ENCODE measurements at regions not wholly inside any gene's neighbourhood (a gene's known extent, or its start where the extent isn't known, plus 50 kb on each side); places are given as distances from the start of the nearest gene placed in this dataset.

DNA sequence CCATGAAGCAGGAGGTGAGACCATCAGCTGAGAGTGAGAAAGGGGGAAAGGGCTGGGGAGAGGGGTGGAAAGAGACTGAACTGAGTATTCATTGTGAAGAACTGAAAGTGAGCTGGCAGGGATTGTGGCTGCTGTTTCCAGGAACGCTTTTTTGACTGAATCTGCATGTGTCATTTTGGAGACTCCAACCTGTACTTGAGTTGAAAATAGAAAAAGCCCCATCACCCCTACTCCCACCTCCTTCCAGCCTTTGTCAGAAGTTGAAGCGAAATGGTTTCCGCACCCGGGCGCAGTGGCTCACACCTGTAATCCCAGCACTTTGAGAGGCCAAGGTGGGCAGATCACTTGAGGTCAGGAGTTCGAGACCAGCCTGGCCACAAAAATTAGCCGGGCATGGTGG, 128.0 kb upstream of the GPR12 start:
- CTCF ChIA-PET, result interaction anchor here (1.3 kb wide), 1 partner anchor 16 kb away, joined by 3 read pairs; no protein-coding TSS in a partner anchor
- RAD21 ChIA-PET (ENCODE audit: unreplicated experiment), result no interaction called here
- Histone ChIP-seq H3K27me3 (replicated peaks in 1 of 2; ENCODE audit: control insufficient read depth in 2 of 2, insufficient read depth in 2 of 2, low read length in 1 of 2) (no peaks in the 10 kb centered on the region; a peak in 2 of 4 replicates), H2AFZ (ENCODE audit: control insufficient read depth, low read depth, low read length) (no peak overlapping the region), H3K36me3 (ENCODE audit: control insufficient read depth in 2 of 2, insufficient read depth in 2 of 2, low read length in 1 of 2) (no peaks in the 10 kb centered on the region), H3K4me3 (no peak overlapping the region), H3K9me3 (replicated peaks; ENCODE audit: control insufficient read depth, insufficient read depth, low read length) (no peaks in the 10 kb centered on the region; the same call in 2 of the 3 replicates), H3K4me2 (ENCODE audit: control insufficient read depth, insufficient read depth) (no peak overlapping the region), H3K4me1 (ENCODE audit: control insufficient read depth, insufficient read depth, low read length) (no peaks in the 10 kb centered on the region), H4K20me1 (ENCODE audit: control insufficient read depth, insufficient read depth) (no peaks in the 10 kb centered on the region), H3K27ac (ENCODE audit: control insufficient read depth, insufficient read depth) (no peak overlapping the region), H3K79me2 (ENCODE audit: control insufficient read depth, insufficient read depth, low read length) (no peaks in the 10 kb centered on the region), H3K9ac (ENCODE audit: control insufficient read depth, insufficient read depth, low read length) (no peak overlapping the region)
- no peak for DNase-seq (ENCODE audit: low read depth, low spot score)
- no peak for FAIRE-seq
- TF ChIP-seq IKZF1 (conservative IDR thresholded peaks at IDR 0.05) (no peak), CHD4 (IDR thresholded peaks at IDR 0.05) (no peak), CBX3 (IDR thresholded peaks at IDR 0.05; ENCODE audit: borderline replicate concordance, low read depth) (no peak), KLF5 (IDR thresholded peaks at IDR 0.05; ENCODE audit: partially characterized antibody) (no peak), TCF3 (IDR thresholded peaks at IDR 0.05; ENCODE audit: borderline replicate concordance, insufficient read depth, low read depth, low read length) (no peak), PAX8 (IDR thresholded peaks at IDR 0.05) (no peak), BMI1 (IDR thresholded peaks at IDR 0.05; ENCODE audit: borderline replicate concordance) (no peak)
- TF ChIP-seq, protein P1, sequence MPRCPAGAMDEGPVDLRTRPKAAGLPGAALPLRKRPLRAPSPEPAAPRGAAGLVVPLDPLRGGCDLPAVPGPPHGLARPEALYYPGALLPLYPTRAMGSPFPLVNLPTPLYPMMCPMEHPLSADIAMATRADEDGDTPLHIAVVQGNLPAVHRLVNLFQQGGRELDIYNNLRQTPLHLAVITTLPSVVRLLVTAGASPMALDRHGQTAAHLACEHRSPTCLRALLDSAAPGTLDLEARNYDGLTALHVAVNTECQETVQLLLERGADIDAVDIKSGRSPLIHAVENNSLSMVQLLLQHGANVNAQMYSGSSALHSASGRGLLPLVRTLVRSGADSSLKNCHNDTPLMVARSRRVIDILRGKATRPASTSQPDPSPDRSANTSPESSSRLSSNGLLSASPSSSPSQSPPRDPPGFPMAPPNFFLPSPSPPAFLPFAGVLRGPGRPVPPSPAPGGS (IDR thresholded peaks at IDR 0.05; ENCODE audit: borderline replicate concordance, insufficient read depth, low read depth, low read length, poor library complexity, severe bottlenecking), result no peak
- TF ChIP-seq, protein P2, sequence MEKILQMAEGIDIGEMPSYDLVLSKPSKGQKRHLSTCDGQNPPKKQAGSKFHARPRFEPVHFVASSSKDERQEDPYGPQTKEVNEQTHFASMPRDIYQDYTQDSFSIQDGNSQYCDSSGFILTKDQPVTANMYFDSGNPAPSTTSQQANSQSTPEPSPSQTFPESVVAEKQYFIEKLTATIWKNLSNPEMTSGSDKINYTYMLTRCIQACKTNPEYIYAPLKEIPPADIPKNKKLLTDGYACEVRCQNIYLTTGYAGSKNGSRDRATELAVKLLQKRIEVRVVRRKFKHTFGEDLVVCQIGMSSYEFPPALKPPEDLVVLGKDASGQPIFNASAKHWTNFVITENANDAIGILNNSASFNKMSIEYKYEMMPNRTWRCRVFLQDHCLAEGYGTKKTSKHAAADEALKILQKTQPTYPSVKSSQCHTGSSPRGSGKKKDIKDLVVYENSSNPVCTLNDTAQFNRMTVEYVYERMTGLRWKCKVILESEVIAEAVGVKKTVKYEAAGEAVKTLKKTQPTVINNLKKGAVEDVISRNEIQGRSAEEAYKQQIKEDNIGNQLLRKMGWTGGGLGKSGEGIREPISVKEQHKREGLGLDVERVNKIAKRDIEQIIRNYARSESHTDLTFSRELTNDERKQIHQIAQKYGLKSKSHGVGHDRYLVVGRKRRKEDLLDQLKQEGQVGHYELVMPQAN (conservative IDR thresholded peaks at IDR 0.05), result no peak
- TF ChIP-seq, protein P3, sequence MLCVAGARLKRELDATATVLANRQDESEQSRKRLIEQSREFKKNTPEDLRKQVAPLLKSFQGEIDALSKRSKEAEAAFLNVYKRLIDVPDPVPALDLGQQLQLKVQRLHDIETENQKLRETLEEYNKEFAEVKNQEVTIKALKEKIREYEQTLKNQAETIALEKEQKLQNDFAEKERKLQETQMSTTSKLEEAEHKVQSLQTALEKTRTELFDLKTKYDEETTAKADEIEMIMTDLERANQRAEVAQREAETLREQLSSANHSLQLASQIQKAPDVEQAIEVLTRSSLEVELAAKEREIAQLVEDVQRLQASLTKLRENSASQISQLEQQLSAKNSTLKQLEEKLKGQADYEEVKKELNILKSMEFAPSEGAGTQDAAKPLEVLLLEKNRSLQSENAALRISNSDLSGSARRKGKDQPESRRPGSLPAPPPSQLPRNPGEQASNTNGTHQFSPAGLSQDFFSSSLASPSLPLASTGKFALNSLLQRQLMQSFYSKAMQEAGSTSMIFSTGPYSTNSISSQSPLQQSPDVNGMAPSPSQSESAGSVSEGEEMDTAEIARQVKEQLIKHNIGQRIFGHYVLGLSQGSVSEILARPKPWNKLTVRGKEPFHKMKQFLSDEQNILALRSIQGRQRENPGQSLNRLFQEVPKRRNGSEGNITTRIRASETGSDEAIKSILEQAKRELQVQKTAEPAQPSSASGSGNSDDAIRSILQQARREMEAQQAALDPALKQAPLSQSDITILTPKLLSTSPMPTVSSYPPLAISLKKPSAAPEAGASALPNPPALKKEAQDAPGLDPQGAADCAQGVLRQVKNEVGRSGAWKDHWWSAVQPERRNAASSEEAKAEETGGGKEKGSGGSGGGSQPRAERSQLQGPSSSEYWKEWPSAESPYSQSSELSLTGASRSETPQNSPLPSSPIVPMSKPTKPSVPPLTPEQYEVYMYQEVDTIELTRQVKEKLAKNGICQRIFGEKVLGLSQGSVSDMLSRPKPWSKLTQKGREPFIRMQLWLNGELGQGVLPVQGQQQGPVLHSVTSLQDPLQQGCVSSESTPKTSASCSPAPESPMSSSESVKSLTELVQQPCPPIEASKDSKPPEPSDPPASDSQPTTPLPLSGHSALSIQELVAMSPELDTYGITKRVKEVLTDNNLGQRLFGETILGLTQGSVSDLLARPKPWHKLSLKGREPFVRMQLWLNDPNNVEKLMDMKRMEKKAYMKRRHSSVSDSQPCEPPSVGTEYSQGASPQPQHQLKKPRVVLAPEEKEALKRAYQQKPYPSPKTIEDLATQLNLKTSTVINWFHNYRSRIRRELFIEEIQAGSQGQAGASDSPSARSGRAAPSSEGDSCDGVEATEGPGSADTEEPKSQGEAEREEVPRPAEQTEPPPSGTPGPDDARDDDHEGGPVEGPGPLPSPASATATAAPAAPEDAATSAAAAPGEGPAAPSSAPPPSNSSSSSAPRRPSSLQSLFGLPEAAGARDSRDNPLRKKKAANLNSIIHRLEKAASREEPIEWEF (IDR thresholded peaks at IDR 0.05; ENCODE audit: insufficient replicate concordance, low read depth, low read length), result no peak
- TF ChIP-seq, protein P4, sequence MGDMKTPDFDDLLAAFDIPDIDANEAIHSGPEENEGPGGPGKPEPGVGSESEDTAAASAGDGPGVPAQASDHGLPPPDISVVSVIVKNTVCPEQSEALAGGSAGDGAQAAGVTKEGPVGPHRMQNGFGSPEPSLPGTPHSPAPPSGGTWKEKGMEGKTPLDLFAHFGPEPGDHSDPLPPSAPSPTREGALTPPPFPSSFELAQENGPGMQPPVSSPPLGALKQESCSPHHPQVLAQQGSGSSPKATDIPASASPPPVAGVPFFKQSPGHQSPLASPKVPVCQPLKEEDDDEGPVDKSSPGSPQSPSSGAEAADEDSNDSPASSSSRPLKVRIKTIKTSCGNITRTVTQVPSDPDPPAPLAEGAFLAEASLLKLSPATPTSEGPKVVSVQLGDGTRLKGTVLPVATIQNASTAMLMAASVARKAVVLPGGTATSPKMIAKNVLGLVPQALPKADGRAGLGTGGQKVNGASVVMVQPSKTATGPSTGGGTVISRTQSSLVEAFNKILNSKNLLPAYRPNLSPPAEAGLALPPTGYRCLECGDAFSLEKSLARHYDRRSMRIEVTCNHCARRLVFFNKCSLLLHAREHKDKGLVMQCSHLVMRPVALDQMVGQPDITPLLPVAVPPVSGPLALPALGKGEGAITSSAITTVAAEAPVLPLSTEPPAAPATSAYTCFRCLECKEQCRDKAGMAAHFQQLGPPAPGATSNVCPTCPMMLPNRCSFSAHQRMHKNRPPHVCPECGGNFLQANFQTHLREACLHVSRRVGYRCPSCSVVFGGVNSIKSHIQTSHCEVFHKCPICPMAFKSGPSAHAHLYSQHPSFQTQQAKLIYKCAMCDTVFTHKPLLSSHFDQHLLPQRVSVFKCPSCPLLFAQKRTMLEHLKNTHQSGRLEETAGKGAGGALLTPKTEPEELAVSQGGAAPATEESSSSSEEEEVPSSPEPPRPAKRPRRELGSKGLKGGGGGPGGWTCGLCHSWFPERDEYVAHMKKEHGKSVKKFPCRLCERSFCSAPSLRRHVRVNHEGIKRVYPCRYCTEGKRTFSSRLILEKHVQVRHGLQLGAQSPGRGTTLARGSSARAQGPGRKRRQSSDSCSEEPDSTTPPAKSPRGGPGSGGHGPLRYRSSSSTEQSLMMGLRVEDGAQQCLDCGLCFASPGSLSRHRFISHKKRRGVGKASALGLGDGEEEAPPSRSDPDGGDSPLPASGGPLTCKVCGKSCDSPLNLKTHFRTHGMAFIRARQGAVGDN (IDR thresholded peaks at IDR 0.05), result no peak
- WGBS (ENCODE audit: insufficient coverage, insufficient replicate concordance, low lambda C conversion rate, missing lambda C conversion rate), result 50% methylated on average over 7 of the region's 7 CpGs
- no peak for ATAC-seq
- SMC1A ChIA-PET (ENCODE audit: uncharacterized antibody, unreplicated experiment), result no interaction called here
- intact Hi-C loops (cut with micrococcal nuclease; ENCODE audit: unreplicated experiment) (no loop called here), in situ Hi-C loops (cut with MboI) (no loop called here)
- POLR2A ChIA-PET, result no interaction called here
- BruUV-seq (replicated peaks), result no TSS peak

Measured in GM12878 (cell line).